ENCODE measurements at regions not wholly inside any gene's neighbourhood (a gene's known extent, or its start where the extent isn't known, plus 50 kb on each side); places are given as distances from the start of the nearest gene placed in this dataset.

DNA sequence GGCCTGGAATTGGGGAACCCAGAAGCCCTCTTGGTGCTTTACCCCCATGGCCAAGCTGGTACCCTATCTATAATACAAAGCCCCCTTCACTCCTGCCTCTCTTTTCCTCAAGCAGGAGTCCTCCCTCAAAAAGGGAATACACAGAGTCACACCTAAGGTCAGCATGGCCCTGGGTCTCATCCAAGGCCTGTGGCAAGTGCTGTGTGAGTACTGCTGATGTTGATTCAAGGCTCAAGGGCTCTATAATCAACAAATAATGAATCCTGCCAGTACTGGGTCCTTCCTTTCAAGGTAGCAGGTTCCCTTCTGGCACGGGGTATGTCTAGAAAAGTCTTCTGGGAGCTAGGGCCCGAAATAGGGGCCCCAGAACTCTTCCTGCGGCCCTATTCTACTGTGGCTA lies 187.3 kb downstream of the CYB561 start:
- no peaks in the 10 kb centered on the region for H3K36me3 ChIP-seq (ENCODE audit: insufficient read depth, low read length)
- no peak overlapping the region for H3K4me3 ChIP-seq (ENCODE audit: low read length)
- no peak overlapping the region for H3K27ac ChIP-seq (ENCODE audit: low read depth, low read length)
- no peaks in the 10 kb centered on the region for H3K4me1 ChIP-seq (ENCODE audit: insufficient read depth, low read length)
- no peak overlapping the region for H3K9ac ChIP-seq (ENCODE audit: low read depth, low read length)
- 91% methylated on average over 3 of the region's 3 CpGs for WGBS
- no peaks in the 10 kb centered on the region for H3K27me3 ChIP-seq (ENCODE audit: insufficient read depth, low read length)
- no peaks in the 10 kb centered on the region for H3K9me3 ChIP-seq (ENCODE audit: insufficient read depth, low read depth, low read length)

- no peaks in the 10 kb centered on the region for H3K36me3 ChIP-seq (ENCODE audit: insufficient read depth, low read length)
- 96% methylated on average over 3 of the region's 5 CpGs for WGBS
- no peak overlapping the region for H3K9ac ChIP-seq (ENCODE audit: low read depth, low read length)
- H3K27me3 ChIP-seq (ENCODE audit: insufficient read depth, low read length) = no peaks in the 10 kb centered on the region
- no peak overlapping the region for H3K4me3 ChIP-seq (ENCODE audit: low read length)
- no peaks in the 10 kb centered on the region for H3K9me3 ChIP-seq (ENCODE audit: insufficient read depth, low read depth, low read length)
- H3K27ac ChIP-seq (ENCODE audit: low read depth, low read length) = no peak overlapping the region
- no peaks in the 10 kb centered on the region for H3K4me1 ChIP-seq (ENCODE audit: insufficient read depth, low read length)
Measured at GRCh38 chr17:63262751-63263476, 183.2 kb downstream of the CYB561 start.

DNA sequence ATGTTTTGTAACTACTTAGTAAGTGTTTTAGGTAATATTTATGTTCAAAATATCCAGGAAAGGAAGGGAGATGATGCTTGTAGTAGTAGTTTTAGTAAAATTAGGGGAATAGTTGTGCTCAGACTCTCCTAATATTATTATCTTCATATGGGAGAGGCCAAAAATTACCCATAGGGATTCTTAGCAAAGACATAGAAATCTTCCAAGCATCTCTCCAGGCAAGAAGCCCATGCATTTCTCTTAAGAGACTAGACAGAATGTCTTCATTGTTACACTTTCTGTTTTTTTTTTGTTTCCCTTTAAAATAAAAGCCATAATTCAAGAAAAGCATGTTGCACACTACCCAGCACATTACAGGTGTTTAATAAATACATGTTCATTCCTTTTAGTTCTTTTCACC lies 180.6 kb downstream of the CYB561 start:
- H3K27ac ChIP-seq (ENCODE audit: low read depth, low read length) = no peak overlapping the region
- no peaks in the 10 kb centered on the region for H3K9me3 ChIP-seq (ENCODE audit: insufficient read depth, low read depth, low read length)
- H3K9ac ChIP-seq (ENCODE audit: low read depth, low read length) = no peak overlapping the region
- no peaks in the 10 kb centered on the region for H3K27me3 ChIP-seq (ENCODE audit: insufficient read depth, low read length)
- H3K4me3 ChIP-seq (ENCODE audit: low read length) = no peak overlapping the region
- no peaks in the 10 kb centered on the region for H3K36me3 ChIP-seq (ENCODE audit: insufficient read depth, low read length)
- no peaks in the 10 kb centered on the region for H3K4me1 ChIP-seq (ENCODE audit: insufficient read depth, low read length)

DNA sequence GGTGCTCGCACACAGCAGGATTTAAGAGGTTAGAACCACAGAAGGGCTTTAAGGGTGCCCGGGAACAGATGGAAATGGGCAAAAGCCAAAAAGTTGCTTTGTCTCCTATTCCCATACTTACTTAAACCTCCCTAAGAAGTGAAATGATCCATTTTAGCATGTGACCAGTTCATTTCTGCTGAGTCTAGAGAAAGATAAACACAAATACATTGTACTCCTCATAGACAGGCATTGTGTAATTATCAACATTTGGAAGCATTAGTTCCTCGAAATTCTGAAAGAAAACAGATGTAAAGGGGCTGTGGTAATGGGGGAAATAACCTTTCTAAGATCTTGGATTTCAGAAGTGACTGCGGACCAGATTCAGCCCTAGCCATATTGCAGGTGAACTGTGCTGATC lies 178.3 kb downstream of the CYB561 start:
- 94% methylated on average over 4 of the region's 4 CpGs for WGBS
- Histone ChIP-seq H3K36me3 (ENCODE audit: insufficient read depth, low read length) (no peaks in the 10 kb centered on the region), H3K27ac (ENCODE audit: low read depth, low read length) (no peak overlapping the region), H3K4me3 (ENCODE audit: low read length) (no peak overlapping the region), H3K4me1 (ENCODE audit: insufficient read depth, low read length) (no peaks in the 10 kb centered on the region), H3K9ac (ENCODE audit: low read depth, low read length) (no peak overlapping the region), H3K9me3 (ENCODE audit: insufficient read depth, low read depth, low read length) (no peaks in the 10 kb centered on the region), H3K27me3 (ENCODE audit: insufficient read depth, low read length) (no peaks in the 10 kb centered on the region)

- H3K9ac ChIP-seq (ENCODE audit: low read depth, low read length) = no peak overlapping the region
- H3K36me3 ChIP-seq (ENCODE audit: insufficient read depth, low read length) = no peaks in the 10 kb centered on the region
- H3K4me3 ChIP-seq (ENCODE audit: low read length) = no peak overlapping the region
- 96% methylated on average over 3 of the region's 3 CpGs for WGBS
- H3K27me3 ChIP-seq (ENCODE audit: insufficient read depth, low read length) = no peaks in the 10 kb centered on the region
- H3K4me1 ChIP-seq (ENCODE audit: insufficient read depth, low read length) = no peaks in the 10 kb centered on the region; the same call in 1 of the 2 replicates
- no peaks in the 10 kb centered on the region for H3K9me3 ChIP-seq (ENCODE audit: insufficient read depth, low read depth, low read length)
- no peak overlapping the region for H3K27ac ChIP-seq (ENCODE audit: low read depth, low read length)
Measured at GRCh38 chr17:63268827-63269226, 177.3 kb downstream of the CYB561 start.

- no peak overlapping the region for H3K9ac ChIP-seq (ENCODE audit: low read depth, low read length)
- no peaks in the 10 kb centered on the region for H3K27me3 ChIP-seq (ENCODE audit: insufficient read depth, low read length)
- H3K4me1 ChIP-seq (ENCODE audit: insufficient read depth, low read length) = peaks cover 2% of the 10 kb centered on the region; the same call in 1 of the 2 replicates
- no peaks in the 10 kb centered on the region for H3K36me3 ChIP-seq (ENCODE audit: insufficient read depth, low read length)
- H3K4me3 ChIP-seq (ENCODE audit: low read length) = no peak overlapping the region
- WGBS = 92% methylated on average over 3 of the region's 3 CpGs
- no peaks in the 10 kb centered on the region for H3K9me3 ChIP-seq (ENCODE audit: insufficient read depth, low read depth, low read length)
- H3K27ac ChIP-seq (ENCODE audit: low read depth, low read length) = no peak overlapping the region
Measured at GRCh38 chr17:63270610-63271009, 175.5 kb downstream of the CYB561 start.

DNA sequence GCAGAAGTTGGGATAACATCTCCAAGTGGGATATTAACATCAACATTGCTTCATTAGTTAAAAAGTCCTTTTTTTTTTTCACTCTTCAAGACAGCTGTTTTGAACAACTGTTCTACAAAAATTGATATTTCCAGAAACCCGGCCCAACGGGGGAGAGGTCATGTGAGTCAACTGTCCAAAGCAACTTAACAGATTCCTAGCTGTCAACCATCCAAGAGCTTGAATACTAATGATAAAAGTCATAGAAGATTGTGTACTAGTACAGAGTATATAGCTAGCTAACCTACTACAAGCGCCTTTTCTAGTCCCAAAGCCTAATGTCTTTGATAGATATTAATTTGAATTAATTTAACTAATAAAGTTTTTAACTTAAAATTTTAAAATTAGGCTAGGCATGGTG lies 172.0 kb downstream of the CYB561 start:
- H3K36me3 ChIP-seq (ENCODE audit: insufficient read depth, low read length) = no peaks in the 10 kb centered on the region
- H3K4me3 ChIP-seq (ENCODE audit: low read length) = no peak overlapping the region
- 97% methylated on average over 2 of the region's 3 CpGs for WGBS
- H3K9me3 ChIP-seq (ENCODE audit: insufficient read depth, low read depth, low read length) = no peaks in the 10 kb centered on the region
- H3K27me3 ChIP-seq (ENCODE audit: insufficient read depth, low read length) = no peaks in the 10 kb centered on the region
- H3K9ac ChIP-seq (ENCODE audit: low read depth, low read length) = no peak overlapping the region
- H3K4me1 ChIP-seq (ENCODE audit: insufficient read depth, low read length) = peaks cover 11% of the 10 kb centered on the region; the same call in 1 of the 2 replicates
- H3K27ac ChIP-seq (ENCODE audit: low read depth, low read length) = no peak overlapping the region

- Histone ChIP-seq H3K36me3 (ENCODE audit: insufficient read depth, low read length) (no peaks in the 10 kb centered on the region), H3K27ac (ENCODE audit: low read depth, low read length) (no peak overlapping the region), H3K4me1 (ENCODE audit: insufficient read depth, low read length) (peaks cover 11% of the 10 kb centered on the region; the same call in 1 of the 2 replicates), H3K9me3 (ENCODE audit: insufficient read depth, low read depth, low read length) (no peaks in the 10 kb centered on the region), H3K9ac (ENCODE audit: low read depth, low read length) (no peak overlapping the region), H3K27me3 (ENCODE audit: insufficient read depth, low read length) (no peaks in the 10 kb centered on the region), H3K4me3 (ENCODE audit: low read length) (no peak overlapping the region)
- WGBS = 87% methylated on average over 1 of the region's 1 CpG
Measured at GRCh38 chr17:63275318-63275970, 170.7 kb downstream of the CYB561 start.

GRCh38 chr17:63275971-63276745 lies 169.9 kb downstream of the CYB561 start:
- WGBS = 97% methylated on average over 2 of the region's 2 CpGs
- Histone ChIP-seq H3K27ac (ENCODE audit: low read depth, low read length) (no peak overlapping the region), H3K36me3 (ENCODE audit: insufficient read depth, low read length) (no peaks in the 10 kb centered on the region), H3K4me1 (ENCODE audit: insufficient read depth, low read length) (peaks cover 11% of the 10 kb centered on the region; the same call in 1 of the 2 replicates), H3K27me3 (ENCODE audit: insufficient read depth, low read length) (no peaks in the 10 kb centered on the region), H3K9me3 (ENCODE audit: insufficient read depth, low read depth, low read length) (no peaks in the 10 kb centered on the region), H3K9ac (ENCODE audit: low read depth, low read length) (no peak overlapping the region), H3K4me3 (ENCODE audit: low read length) (no peak overlapping the region)

- no peak overlapping the region for H3K4me3 ChIP-seq (ENCODE audit: low read length)
- H3K9ac ChIP-seq (ENCODE audit: low read depth, low read length) = no peak overlapping the region
- 95% methylated on average over 3 of the region's 3 CpGs for WGBS
- H3K4me1 ChIP-seq (ENCODE audit: insufficient read depth, low read length) = peaks cover 11% of the 10 kb centered on the region; the same call in 1 of the 2 replicates
- no peaks in the 10 kb centered on the region for H3K27me3 ChIP-seq (ENCODE audit: insufficient read depth, low read length)
- H3K27ac ChIP-seq (ENCODE audit: low read depth, low read length) = no peak overlapping the region
- no peaks in the 10 kb centered on the region for H3K36me3 ChIP-seq (ENCODE audit: insufficient read depth, low read length)
- H3K9me3 ChIP-seq (ENCODE audit: insufficient read depth, low read depth, low read length) = no peaks in the 10 kb centered on the region
Measured at GRCh38 chr17:63276821-63277220, 169.3 kb downstream of the CYB561 start.

- H3K27ac ChIP-seq (ENCODE audit: low read depth, low read length) = no peak overlapping the region
- WGBS = 96% methylated on average over 3 of the region's 3 CpGs
Measured at GRCh38 chr17:63277629-63278028, 168.5 kb downstream of the CYB561 start.

More at GRCh38 chr17:63277629-63278028, 168.5 kb downstream of the CYB561 start:
- H3K9ac ChIP-seq (ENCODE audit: low read depth, low read length) = no peak overlapping the region
- H3K9me3 ChIP-seq (ENCODE audit: insufficient read depth, low read depth, low read length) = no peaks in the 10 kb centered on the region
- H3K4me3 ChIP-seq (ENCODE audit: low read length) = no peak overlapping the region
- no peaks in the 10 kb centered on the region for H3K27me3 ChIP-seq (ENCODE audit: insufficient read depth, low read length)
- peaks cover 11% of the 10 kb centered on the region; the same call in 1 of the 2 replicates for H3K4me1 ChIP-seq (ENCODE audit: insufficient read depth, low read length)
- H3K36me3 ChIP-seq (ENCODE audit: insufficient read depth, low read length) = no peaks in the 10 kb centered on the region

Data from HUES64 (cell line).